CD4-positive, alpha-beta T cell treated with Interleukin-17A for 4 hours (primary cell): ENCODE measurements at regions not wholly inside any gene's neighbourhood (a gene's known extent, or its start where the extent isn't known, plus 50 kb on each side); places are given as distances from the start of the nearest gene placed in this dataset.
"Not testable (repeated sequence)": the region's sequence is repeated elsewhere in the genome, so short reads cannot be mapped to it uniquely, and the experiment has no call there.

ENCODE experiments used
- DNase-seq: peaks from one replicate; pipeline ENCODE4 v3.0.0-alpha.2; 2020; ENCODE audit warnings: mixed read lengths

DNA sequence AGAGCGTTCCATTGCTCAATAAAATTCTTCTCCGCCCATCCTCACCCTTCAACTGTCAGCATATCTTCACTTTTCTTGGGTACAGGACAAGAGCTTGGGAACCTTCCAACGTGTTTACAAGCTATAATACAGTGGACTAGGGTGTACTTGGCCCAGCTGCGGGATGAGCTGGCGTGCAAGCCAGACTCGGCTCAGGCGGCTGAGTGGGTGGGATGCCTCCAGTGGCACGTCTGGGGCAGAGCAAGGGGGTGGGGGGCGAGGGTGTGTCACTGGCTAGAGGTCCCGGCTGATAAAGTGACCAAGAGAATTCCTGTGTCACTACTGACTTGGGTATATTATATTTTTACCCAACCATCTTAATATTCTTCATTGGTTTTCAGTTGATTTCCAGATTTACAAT, 179.7 kb downstream of the EVA1A start:
- DNase-seq = no peak

DNA sequence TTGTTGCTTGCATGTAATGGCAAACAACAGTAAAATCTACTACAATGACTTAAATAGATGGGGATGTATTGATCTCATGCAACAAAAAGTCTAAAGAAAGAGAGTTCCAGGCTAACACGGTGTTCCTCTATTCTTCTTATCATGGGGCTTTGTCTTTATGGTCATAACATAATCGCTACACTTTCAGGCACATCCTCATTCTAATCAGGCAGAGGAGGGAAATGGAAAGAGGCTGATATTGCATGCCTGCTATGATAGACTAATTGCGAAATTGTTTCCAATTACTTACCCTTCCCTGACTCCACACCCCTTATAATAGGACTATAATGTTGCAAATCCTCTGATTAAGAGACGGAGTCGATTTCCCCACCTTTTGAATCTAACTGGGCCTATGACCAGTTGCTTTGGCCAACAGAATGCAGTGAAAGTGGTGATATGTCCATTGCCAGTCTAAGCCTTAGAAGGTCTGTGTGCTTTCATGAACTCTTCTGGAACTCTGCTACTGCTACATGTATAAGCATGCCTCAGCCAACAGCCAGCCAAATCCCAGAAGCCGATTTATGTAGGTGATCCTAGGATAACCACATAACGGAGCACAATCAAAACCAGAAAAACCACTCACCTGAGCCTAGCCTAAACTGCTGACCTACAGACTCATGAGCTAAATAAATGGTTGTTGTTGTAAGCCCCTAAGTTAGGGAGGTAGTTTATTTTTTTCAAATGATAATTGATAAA, 180.3 kb upstream of the TACR1 start:
- DNase-seq = no peak

GRCh38 chr2:75375646-75376582, 176.6 kb upstream of the TACR1 start:
- no peak for DNase-seq

- DNase-seq = not testable (repeated sequence)
Measured at GRCh38 chr2:75374414-75374957, 175.2 kb upstream of the TACR1 start.

DNA sequence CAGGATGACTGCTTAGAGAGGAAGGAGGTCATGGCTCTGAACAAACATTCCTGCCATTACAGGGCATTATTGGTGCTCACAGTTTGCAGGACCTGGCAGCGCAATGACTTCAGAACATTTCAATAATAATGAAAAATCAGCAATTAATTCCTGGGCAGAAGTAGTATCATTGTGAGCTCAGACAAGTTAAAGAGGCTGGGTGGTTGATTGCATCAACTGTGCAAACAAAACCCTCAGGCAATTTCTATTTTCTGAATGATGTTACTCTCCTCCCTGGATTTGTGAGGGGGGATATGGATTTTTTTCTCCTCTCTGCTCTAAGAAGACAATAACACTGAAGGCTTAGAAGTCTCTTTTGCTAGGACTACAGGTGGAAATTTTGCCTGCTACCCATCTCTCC, 168.1 kb upstream of the TACR1 start:
- DNase-seq = no peak

- no peak for DNase-seq
Measured at GRCh38 chr2:75361486-75361885, 162.2 kb upstream of the TACR1 start.

DNA sequence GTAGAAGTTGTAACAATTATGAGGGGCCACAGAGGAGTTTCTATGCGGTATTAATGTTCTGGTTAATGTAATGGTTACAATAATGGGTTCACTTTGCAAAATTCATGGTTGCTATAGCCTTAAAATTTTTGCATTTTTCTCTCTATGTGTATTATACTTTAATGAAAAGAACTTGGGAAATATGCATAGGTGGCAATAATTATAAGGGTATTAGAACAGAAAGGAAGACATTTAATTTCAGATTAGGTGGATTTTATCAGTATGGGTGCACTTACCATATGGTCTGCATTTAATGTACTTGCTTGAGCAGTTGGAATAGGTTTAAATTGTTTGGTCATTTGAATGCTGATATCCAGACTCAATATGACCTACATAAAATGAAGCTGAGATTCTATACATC, 161.6 kb upstream of the TACR1 start:
- no peak for DNase-seq

DNA sequence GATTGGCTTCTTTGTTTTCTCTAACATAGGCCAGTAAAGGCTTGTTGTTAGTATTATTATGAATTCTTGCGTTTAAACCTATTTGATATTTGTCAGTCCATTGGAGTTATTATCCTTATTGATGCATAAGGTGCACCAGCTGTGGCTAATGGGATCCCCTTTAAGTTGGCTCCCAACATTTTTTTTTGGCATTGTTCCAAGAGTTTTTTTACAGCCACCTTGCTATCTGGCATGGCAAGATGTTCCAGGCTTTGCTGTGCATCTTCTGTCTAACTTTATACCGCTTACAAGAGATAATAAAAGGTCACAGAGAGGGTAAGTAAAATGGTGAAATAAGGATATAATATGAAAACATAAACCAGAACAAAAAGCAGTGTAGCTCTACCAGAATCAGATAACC, 157.5 kb upstream of the TACR1 start:
- DNase-seq = no peak

DNA sequence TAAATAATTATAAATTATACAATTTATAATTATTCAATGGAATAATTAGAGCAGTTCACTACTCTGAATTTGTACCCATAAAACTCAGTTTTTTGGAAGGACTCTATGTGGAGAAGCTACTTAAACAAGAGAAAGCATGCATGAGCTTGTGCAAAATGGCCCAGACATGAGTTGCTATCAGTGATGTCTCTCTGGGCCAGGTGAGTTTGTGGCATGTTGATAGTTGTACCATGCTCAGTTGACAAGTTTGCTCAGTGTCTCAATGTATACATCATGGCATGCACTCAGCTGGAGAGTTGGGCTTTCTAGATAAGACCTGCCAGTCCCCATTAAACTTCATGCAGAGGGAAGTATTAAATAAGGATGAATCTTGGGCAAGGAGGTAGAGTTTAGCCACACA, 153.8 kb upstream of the TACR1 start:
- no peak for DNase-seq

DNA sequence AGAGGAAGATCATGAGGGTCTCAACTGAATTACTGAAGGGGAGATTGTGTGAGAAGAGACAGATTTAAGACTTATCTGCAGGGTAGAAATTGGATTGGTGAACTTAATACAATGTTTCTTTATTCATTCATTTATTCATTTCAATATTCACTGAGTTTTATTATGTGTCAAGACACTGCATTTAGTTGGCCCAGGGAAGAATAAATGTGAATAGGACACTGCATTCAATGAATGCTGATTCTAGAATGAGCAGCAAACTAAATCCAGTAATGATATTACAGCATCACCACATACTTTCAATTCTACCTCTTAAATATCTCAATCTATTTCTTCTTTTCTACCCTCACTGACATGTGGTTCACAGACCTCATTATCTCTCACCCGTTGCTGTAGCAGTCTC, 149.0 kb upstream of the TACR1 start:
- DNase-seq = no peak

DNA sequence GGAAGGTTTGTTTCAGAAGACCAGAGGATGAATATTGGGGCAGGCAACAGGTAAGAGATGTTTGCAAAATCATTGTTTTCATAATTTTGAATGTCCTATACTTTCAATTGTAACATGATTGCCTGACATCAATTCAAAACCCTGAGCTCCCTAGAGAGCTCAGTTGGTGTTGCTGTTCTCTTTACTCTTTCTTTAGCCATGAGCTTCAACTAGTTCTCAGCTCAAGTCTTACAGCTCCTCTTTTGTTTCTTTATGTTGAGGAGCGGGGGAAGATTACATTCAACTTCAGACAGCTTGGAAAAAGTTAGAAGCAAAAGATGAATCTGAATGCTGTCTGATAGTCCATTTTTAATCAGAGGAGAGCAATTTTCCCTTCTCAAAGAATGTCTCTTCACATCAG, 144.8 kb upstream of the TACR1 start:
- DNase-seq = no peak

- DNase-seq = no peak
Measured at GRCh38 chr2:75342504-75343175, 143.3 kb upstream of the TACR1 start.

GRCh38 chr2:75340560-75340959, 141.2 kb upstream of the TACR1 start:
- DNase-seq = no peak

DNA sequence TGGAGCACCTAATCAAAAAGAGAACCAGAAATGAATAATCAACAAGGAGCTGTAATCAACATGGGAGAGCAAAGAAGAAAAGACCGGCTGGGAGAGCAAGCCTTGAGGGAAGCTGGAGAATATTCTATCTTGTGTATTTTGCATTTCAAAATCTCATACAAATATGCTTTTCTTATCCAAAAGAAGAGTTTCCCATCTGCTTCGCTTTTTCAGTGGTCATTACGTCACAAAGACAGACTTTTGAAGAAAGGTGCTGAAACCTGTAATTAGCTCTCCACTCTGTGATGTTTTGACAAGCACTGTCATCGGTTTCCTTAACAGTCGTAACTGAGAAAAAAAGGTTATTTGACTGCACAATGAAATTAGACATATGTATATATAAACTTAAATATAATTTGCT, 139.1 kb upstream of the TACR1 start:
- no peak for DNase-seq

GRCh38 chr2:75337619-75338018, 138.3 kb upstream of the TACR1 start:
- no peak for DNase-seq

DNA sequence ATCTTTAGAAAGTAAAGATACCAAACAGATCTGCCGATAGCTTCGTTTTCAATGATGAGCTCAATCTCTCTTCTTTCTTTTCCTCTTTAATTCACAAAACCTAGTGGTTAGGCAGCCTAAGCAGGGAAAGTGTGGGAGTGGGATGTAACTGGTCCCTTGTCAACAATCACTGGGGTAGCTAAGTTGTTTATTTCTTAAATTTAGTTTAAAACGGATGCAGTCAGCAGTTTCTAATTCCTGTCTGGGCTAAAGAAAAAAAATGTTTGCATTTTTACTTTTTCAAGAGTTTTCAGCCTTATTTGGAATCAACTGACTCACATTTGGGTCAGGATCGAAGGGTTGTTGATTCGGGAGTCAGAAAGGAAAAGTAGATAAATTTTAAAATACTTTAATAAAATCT, 137.7 kb upstream of the TACR1 start:
- no peak for DNase-seq

- no peak for DNase-seq
Measured at GRCh38 chr2:75336451-75336850, 137.1 kb upstream of the TACR1 start.

- no peak for DNase-seq
Measured at GRCh38 chr2:75334076-75334475, 134.8 kb upstream of the TACR1 start.

GRCh38 chr2:75333646-75334045, 134.3 kb upstream of the TACR1 start:
- no peak for DNase-seq

- DNase-seq = no peak
Measured at GRCh38 chr2:75328156-75328555, 128.8 kb upstream of the TACR1 start.

DNA sequence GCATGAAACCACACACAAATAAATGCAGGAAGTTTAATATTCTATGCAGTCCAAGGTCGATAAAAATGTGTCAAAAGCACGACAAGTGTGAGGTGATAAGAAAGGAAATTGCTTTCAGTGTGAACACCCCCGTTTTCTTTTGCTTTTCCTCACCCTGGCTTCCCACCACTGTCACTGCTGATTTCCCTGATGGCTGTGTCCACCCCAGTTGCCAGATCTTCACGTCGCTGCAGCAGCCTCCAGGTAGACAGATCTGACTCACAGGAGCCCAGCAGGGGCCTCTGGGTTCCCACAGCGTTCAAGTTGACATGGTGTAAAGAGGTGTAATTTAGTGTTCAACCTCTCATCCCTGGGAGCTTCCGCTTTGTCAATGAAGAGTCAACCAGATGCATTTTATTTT, 128.0 kb upstream of the TACR1 start:
- no peak for DNase-seq

DNA sequence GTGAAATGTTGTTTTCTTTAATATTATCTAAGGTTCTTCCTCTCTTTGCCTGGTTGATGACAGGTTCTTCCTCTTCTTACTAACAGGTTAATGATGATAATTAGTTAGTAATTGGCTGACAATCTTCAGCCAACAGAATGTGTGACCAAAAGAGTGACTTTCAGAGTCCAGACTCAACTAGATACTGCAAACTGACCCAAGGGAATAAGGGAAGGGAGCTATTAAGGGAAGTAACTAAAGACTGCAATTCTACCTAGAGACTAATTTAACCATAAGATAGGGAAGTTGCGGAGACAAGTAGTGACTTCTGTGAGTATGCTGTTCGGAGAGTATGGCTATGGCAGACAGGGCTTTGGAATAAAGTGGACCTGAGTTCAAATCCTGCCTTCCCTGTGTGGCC, 127.3 kb upstream of the TACR1 start:
- DNase-seq = no peak

GRCh38 chr2:75325594-75325993, 126.3 kb upstream of the TACR1 start:
- DNase-seq = no peak
